ENCODE measurements at regions not wholly inside any gene's neighbourhood (a gene's known extent, or its start where the extent isn't known, plus 50 kb on each side); places are given as distances from the start of the nearest gene placed in this dataset.

DNA sequence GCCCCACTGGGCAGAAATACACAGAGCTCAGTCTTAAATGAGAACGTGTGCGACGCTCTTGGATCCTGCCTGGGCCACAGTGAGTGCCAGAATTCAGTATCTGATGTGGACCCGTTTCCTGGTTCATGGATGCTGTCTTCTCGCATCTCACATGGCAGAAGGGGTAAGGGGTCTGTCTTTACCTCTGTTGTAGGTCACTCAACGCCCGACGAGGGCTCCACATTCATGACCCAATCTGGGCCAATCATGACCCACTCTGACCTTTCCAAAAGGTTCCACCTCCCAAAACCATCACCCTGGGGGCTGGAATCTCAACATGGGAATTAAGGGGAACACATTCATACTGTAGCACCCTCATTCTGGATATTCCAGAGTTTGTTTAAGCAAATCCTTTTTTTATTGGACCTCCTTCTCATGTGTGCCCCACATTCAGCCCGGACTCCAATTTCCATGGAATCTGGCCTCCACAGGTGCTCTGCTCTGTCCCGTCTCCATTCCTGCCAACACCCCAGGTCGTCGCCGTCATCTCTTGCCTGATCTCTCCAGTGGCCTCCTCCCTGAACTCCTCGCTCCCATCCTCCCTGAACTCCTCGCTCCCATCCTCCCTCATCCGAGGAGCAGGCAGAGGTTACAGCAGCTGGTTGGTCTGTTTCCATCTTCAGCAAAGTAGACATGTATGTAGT is 78.9 kb upstream of the OTOS start:
- Histone ChIP-seq H3K36me3 (ENCODE audit: insufficient read depth, low read length) (no peaks in the 10 kb centered on the region), H3K27me3 (ENCODE audit: insufficient read depth, low read length, poor library complexity) (peaks cover 14% of the 10 kb centered on the region), H3K4me3 (ENCODE audit: low read depth in 1 of 2, low read length in 2 of 2) (no peak overlapping the region), H3K4me1 (ENCODE audit: insufficient read depth, low read length) (no peaks in the 10 kb centered on the region), H2AFZ (ENCODE audit: low read depth, low read length) (no peak overlapping the region), H3K79me2 (ENCODE audit: insufficient read depth, low read length) (no peaks in the 10 kb centered on the region), H3K27ac (ENCODE audit: low read length) (no peak overlapping the region), H3K9me3 (ENCODE audit: insufficient read depth, low read length, severe bottlenecking) (no peaks in the 10 kb centered on the region), H3K4me2 (ENCODE audit: insufficient read depth, low read length) (no peak overlapping the region), H4K20me1 (ENCODE audit: insufficient read depth, low read length) (no peaks in the 10 kb centered on the region; the same call in 1 of the 2 replicates), H3K9ac (ENCODE audit: low read depth, low read length) (no peak overlapping the region)
- no peak for TF ChIP-seq EZH2 (IDR thresholded peaks at IDR 0.05; ENCODE audit: borderline replicate concordance, low read depth, low read length, severe bottlenecking)
- TF ChIP-seq, protein P1, sequence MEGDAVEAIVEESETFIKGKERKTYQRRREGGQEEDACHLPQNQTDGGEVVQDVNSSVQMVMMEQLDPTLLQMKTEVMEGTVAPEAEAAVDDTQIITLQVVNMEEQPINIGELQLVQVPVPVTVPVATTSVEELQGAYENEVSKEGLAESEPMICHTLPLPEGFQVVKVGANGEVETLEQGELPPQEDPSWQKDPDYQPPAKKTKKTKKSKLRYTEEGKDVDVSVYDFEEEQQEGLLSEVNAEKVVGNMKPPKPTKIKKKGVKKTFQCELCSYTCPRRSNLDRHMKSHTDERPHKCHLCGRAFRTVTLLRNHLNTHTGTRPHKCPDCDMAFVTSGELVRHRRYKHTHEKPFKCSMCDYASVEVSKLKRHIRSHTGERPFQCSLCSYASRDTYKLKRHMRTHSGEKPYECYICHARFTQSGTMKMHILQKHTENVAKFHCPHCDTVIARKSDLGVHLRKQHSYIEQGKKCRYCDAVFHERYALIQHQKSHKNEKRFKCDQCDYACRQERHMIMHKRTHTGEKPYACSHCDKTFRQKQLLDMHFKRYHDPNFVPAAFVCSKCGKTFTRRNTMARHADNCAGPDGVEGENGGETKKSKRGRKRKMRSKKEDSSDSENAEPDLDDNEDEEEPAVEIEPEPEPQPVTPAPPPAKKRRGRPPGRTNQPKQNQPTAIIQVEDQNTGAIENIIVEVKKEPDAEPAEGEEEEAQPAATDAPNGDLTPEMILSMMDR (IDR thresholded peaks at IDR 0.05; ENCODE audit: borderline replicate concordance, extremely low read depth, low read length, poor library complexity, severe bottlenecking), result no peak
- DNase-seq, result no peak
- ATAC-seq (ENCODE audit: insufficient read depth, low read depth), result no peak

- no peak for DNase-seq
- Histone ChIP-seq H4K20me1 (ENCODE audit: insufficient read depth, low read length) (no peaks in the 10 kb centered on the region; the same call in 1 of the 2 replicates), H3K9ac (ENCODE audit: low read depth, low read length) (no peak overlapping the region), H3K36me3 (ENCODE audit: insufficient read depth, low read length) (no peaks in the 10 kb centered on the region), H3K4me1 (ENCODE audit: insufficient read depth, low read length) (no peaks in the 10 kb centered on the region), H3K4me3 (ENCODE audit: low read depth in 1 of 2, low read length in 2 of 2) (no peak overlapping the region), H3K9me3 (ENCODE audit: insufficient read depth, low read length, severe bottlenecking) (no peaks in the 10 kb centered on the region), H3K27ac (ENCODE audit: low read length) (no peak overlapping the region), H2AFZ (ENCODE audit: low read depth, low read length) (no peak overlapping the region), H3K4me2 (ENCODE audit: insufficient read depth, low read length) (no peak overlapping the region), H3K79me2 (ENCODE audit: insufficient read depth, low read length) (no peaks in the 10 kb centered on the region), H3K27me3 (ENCODE audit: insufficient read depth, low read length, poor library complexity) (peaks cover 14% of the 10 kb centered on the region)
- ATAC-seq (ENCODE audit: insufficient read depth, low read depth), result no peak
- TF ChIP-seq, protein P1 (IDR thresholded peaks at IDR 0.05; ENCODE audit: borderline replicate concordance, extremely low read depth, low read length, poor library complexity, severe bottlenecking), result no peak
Measured at GRCh38 chr2:240220371-240220770, 79.9 kb upstream of the OTOS start.

- no peaks in the 10 kb centered on the region for H3K4me1 ChIP-seq (ENCODE audit: insufficient read depth, low read length)
- no peak overlapping the region for H3K4me3 ChIP-seq (ENCODE audit: low read depth in 1 of 2, low read length in 2 of 2)
- H3K9me3 ChIP-seq (ENCODE audit: insufficient read depth, low read length, severe bottlenecking), result peaks cover 7% of the 10 kb centered on the region
- TF ChIP-seq EZH2 (IDR thresholded peaks at IDR 0.05; ENCODE audit: borderline replicate concordance, low read depth, low read length, severe bottlenecking), result no peak
- TF ChIP-seq, protein P1 (IDR thresholded peaks at IDR 0.05; ENCODE audit: borderline replicate concordance, extremely low read depth, low read length, poor library complexity, severe bottlenecking), result no peak
- no peaks in the 10 kb centered on the region for H4K20me1 ChIP-seq (ENCODE audit: insufficient read depth, low read length)
- H3K4me2 ChIP-seq (ENCODE audit: insufficient read depth, low read length), result no peak overlapping the region
- no peak overlapping the region for H2AFZ ChIP-seq (ENCODE audit: low read depth, low read length)
- no peak overlapping the region for H3K27ac ChIP-seq (ENCODE audit: low read length)
- DNase-seq, result no peak
- H3K9ac ChIP-seq (ENCODE audit: low read depth, low read length), result no peak overlapping the region
- ATAC-seq (ENCODE audit: insufficient read depth, low read depth), result no peak
- H3K36me3 ChIP-seq (ENCODE audit: insufficient read depth, low read length), result no peaks in the 10 kb centered on the region
- H3K79me2 ChIP-seq (ENCODE audit: insufficient read depth, low read length), result no peaks in the 10 kb centered on the region
- peaks cover 14% of the 10 kb centered on the region for H3K27me3 ChIP-seq (ENCODE audit: insufficient read depth, low read length, poor library complexity)
Measured at GRCh38 chr2:240223631-240224030, 83.2 kb upstream of the OTOS start.
